SK-N-MC (cell line): ENCODE measurements at regions not wholly inside any gene's neighbourhood (a gene's known extent, or its start where the extent isn't known, plus 50 kb on each side); places are given as distances from the start of the nearest gene placed in this dataset.
"Not testable (repeated sequence)": the region's sequence is repeated elsewhere in the genome, so short reads cannot be mapped to it uniquely, and the experiment has no call there.

Experiments
- EZH2 ChIP-seq: fragments of 200-600 bp; sonication (generic); IDR thresholded peaks from one replicate; pipeline ENCODE4 v1.6.1; 2017; ENCODE audit warnings: antibody characterized with exemption
- FOXP2 ChIP-seq: optimal IDR thresholded peaks from 2 replicates; pipeline ENCODE3; 2011; ENCODE audit warnings: mild to moderate bottlenecking, moderate library complexity; ENCODE audit not compliant: insufficient read depth; ENCODE audit errors: extremely low read length, control extremely low read depth
- POLR2AphosphoS5 ChIP-seq: IDR thresholded peaks from 2 replicates; pipeline ENCODE4 v1.6.1; 2012; ENCODE audit warnings: mild to moderate bottlenecking, low read depth, low read length, borderline replicate concordance

GRCh38 chr10:36769741-36770140 is 355.7 kb upstream of the ANKRD30A start:
- not testable (repeated sequence) for TF ChIP-seq POLR2AphosphoS5, EZH2, FOXP2
